HG03439 (cell line): ENCODE measurements at regions not wholly inside any gene's neighbourhood (a gene's known extent, or its start where the extent isn't known, plus 50 kb on each side); places are given as distances from the start of the nearest gene placed in this dataset.
"Not testable (repeated sequence)": the region's sequence is repeated elsewhere in the genome, so short reads cannot be mapped to it uniquely, and the experiment has no call there.

ENCODE experiments used
- ATAC-seq: cut with Tn5 transposase; IDR thresholded peaks from one replicate; pipeline ENCODE4 v1.9.1; 2021; ENCODE audit warnings: mild to moderate bottlenecking, moderate library complexity; ENCODE audit not compliant: unreplicated experiment

DNA sequence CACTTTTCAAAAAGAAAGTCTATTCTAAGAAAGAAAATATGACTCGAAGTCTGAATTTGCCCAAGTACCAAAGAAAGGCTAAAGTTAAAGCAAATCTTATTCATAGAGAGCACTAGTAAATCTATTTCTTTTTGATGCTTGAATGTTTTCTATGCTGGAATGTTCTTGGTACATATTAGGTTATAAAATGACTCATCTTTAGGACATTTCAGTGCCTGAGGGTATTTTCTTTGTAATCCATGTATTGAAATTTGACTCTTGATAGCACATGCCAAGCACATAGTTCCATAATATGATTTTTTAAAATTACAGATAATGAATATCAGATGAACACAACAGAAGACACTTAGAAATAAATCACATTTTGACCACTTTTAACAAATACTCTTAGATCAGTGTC, 232.8 kb downstream of the TRIML1 start:
- ATAC-seq, result no peak

- no peak for ATAC-seq
Observed at GRCh38 chr4:188372829-188373228, 233.6 kb downstream of the TRIML1 start.

GRCh38 chr4:188374871-188375270, 235.6 kb downstream of the TRIML1 start:
- ATAC-seq, result no peak

DNA sequence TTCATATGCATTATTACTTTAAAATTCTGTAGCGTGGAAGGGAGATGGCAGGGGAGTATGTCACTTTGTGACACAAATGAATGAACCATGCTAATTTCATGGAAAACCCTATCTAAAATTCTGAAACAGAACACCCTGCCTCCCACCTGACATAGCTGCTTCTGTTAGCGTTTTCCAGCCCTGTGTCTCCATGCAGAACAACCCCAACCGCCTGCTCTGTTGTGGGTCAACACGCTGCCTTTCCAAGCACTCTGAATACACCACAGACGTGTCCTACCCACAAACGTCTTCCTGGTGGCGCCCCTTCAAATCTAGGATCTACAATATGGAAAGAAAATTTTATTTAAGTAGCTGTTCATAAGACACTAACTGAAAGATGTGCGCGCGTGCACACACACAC, 238.6 kb downstream of the TRIML1 start:
- no peak for ATAC-seq

DNA sequence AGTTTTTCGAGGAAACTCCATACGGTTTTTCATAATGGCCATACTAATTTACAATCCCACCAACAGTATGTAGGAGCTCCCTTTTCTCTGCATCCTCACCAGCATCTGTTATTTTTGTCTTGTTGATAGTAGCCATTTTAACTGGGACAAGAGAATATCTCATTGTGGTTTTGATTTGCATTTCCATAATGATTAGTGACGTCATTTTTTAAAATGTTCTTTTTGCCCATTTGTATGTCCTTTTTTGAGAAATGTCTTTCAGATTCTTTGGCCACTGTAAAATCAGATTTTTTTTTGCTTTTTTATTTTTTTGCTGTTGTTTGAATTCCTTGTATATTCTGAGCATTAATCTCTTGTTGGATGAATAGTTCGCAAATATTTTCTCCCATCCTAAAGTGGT, 243.9 kb downstream of the TRIML1 start:
- no peak for ATAC-seq

- ATAC-seq, result no peak
Observed at GRCh38 chr4:188387179-188387791, 248.0 kb downstream of the TRIML1 start.

- not testable (repeated sequence) for ATAC-seq
Observed at GRCh38 chr4:188391349-188391748, 252.1 kb downstream of the TRIML1 start.

DNA sequence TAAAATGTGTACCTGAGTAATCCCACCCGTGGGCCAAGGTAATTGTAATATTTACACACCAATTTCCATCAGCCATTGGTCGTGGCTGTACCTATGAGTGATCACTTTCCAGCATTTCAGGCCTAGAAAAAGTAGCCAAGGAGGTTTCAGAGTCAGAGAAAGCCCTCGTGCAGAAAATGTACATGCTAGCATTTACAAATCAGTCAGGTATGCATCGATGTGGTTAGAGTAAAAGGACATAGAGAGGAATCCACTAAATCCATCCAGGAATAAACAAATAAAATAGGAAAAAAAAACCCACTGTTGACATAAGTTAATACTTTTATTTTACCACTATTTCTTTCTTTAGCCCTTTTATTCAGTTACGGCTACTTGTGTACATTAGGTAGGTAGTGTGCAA, 256.8 kb downstream of the TRIML1 start:
- ATAC-seq, result no peak

- no peak for ATAC-seq
Observed at GRCh38 chr4:188399834-188400233, 260.6 kb downstream of the TRIML1 start.

DNA sequence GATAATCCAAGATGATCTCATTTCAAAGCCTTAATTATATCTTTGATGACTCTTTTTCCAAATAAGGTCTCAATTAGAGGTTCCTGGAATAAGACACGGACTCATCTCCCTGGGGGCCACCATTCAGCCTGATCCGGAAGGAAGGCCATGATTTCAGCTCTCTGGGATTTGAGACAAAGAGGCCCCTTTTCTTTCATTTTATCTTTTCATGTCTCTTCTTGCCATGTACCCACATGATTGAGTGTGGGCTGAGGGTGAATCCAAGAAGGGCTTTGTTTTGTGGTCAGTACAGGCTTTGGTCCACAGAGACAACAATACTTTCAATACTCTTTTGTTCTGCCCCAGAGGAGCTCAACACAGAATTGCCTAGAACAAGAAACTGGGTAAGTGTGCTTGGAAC, 261.2 kb downstream of the TRIML1 start:
- no peak for ATAC-seq

DNA sequence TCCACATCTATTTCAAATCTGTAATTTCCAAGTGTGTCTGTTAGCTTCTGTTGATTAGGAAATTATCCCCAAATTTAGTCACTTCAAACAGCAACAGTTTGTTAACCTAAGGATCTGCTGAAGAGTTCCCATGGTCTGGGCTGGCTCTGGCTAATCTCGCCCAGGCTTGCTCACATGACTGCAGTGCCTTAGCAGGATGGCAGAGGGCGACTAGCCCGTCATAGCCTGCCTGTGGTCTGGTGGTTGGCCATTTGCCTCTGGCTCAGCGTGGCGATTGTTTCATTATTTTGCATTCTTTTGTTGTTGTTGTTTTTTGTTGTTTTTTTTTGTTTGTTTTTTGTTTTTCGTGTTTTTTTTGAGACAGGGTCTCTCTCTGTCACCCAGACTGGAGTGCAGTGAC, 264.0 kb downstream of the TRIML1 start:
- no peak for ATAC-seq

GRCh38 chr4:188405071-188405835, 266.0 kb downstream of the TRIML1 start:
- ATAC-seq, result not testable (repeated sequence)

- no peak for ATAC-seq
Observed at GRCh38 chr4:188408244-188409030, 269.2 kb downstream of the TRIML1 start.

DNA sequence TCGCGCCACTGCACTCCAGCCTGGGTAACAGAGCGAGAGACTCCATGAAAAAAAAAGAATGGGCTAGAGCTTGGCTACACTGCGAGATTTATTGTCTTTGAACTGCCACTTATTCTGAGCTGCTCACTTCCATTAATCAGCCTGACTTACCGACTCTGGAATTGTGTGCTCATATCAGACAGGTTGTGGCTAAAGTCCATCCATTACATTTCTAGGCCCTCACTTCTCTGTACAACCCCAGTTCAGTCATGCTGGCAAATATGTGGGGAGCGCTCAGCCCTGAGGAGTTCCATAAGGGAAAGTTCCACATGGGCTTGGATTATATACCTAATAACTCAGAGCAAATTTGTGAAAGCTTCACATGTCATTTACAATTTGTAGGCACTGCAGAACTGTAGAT, 270.6 kb downstream of the TRIML1 start:
- ATAC-seq, result no peak

DNA sequence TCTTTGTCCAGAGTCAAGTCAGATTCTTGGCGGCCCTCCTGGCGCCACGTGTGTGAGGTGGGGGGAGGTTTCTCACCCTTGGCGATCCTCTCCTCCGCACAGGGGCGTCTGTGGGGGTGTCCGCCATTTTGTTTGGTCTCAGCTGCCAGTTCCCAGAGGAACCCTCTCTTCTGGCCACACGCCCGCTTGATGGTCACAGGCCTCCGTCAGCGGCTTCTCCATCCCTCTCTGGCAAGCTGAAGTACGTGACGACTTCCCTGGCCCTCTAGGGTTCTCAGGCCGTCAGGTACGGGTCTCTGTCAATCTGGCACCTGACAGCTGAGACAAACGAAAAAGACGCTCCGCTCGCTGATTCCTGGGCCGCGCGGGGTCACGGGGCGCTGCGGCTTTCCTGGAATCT, 272.6 kb downstream of the TRIML1 start:
- no peak for ATAC-seq

GRCh38 chr4:188412499-188412898, 273.3 kb downstream of the TRIML1 start:
- no peak for ATAC-seq

DNA sequence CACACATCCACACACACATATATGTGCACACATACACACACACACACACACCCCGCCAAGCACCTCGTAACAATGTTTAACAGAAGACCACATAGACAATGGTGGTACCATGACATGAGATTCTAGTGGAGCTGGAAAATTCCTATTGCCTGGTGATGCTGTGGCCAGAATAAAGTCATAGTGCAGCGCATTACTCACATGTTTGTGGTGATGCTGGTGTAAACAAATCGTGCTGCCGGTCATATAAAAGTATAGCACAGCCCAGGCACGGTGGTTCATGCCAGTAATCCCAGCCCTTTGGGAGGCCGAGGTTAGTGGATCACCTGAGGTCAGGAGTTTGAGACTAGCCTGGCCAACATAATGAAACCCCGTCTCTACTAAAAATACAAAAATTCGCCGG, 275.2 kb downstream of the TRIML1 start:
- ATAC-seq, result no peak

DNA sequence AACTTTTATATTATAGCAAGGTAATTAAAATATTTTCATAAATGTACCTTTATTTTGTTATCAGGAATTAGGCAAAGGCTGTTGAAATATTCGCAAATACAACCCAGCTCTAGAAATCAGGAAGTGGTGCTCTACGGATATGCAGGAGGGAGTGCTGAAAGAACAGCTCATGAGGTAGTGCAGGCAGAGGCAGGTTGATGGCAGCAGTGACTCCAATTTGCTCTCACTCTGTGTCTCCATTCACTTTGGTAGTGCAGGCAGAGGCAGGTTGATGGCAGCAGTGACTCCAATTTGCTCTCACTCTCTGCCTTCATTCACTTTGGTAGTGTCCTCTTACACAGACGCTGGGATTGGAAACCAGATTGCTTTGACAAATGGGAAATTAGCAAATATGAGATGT, 277.9 kb downstream of the TRIML1 start:
- no peak for ATAC-seq

DNA sequence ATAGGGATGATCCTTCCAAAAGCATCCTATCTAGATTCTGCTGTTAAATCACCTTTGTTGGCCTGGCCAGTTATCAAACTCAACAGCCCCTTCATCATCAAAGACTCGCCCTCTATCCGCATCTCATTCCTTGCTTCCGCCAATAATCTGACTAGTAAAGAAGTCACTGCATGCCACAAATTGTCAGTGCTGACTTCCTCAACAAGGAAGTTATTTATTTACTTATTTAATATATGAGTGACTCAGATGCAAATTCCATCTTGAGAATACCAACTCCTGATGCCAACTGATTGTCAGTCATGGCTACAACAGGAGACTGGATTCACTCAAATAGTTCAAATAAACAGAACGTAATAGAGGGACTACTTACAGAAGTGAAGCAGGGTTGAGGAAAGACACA, 283.8 kb downstream of the TRIML1 start:
- ATAC-seq, result no peak

- ATAC-seq, result no peak
Observed at GRCh38 chr4:188428935-188429334, 289.7 kb downstream of the TRIML1 start.

DNA sequence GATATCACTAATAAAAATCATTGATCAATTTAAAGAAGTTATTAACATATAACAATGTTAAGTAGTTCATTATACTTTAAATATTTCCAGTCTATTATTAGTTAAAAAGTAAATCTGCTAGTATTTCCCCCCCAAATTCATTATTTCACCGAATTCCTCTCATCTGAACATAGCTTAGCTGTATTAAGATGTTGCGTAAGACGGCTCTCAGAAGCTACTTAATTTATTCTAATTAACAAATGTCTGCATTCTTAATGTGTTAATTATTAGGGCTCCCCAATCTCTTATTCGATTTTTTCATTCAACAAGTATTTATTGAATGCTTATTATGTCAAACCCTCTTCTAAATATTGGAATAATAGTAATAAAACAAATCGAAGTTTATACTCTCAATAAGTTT, 290.7 kb downstream of the TRIML1 start:
- no peak for ATAC-seq

- no peak for ATAC-seq
Observed at GRCh38 chr4:188430384-188430783, 291.1 kb downstream of the TRIML1 start.
